HL-60 (cell line): ENCODE measurements at regions not wholly inside any gene's neighbourhood (a gene's known extent, or its start where the extent isn't known, plus 50 kb on each side); places are given as distances from the start of the nearest gene placed in this dataset.

Experiments
- DNase-seq, 2 experiments: peaks; one replicate each; pipeline ENCODE4 v3.0.0-alpha.2; 2010 to 2020; ENCODE audit warnings: low read depth in 1 of 2, low spot score in 1 of 2
- H3K27ac ChIP-seq: fragments of 250-450 bp; sonication (Bioruptor Pico); replicated peaks from 2 replicates; pipeline ENCODE4 v1.5.1; 2020; ENCODE audit warnings: mild to moderate bottlenecking, moderate library complexity
- H3K27me3 ChIP-seq: fragments of 250-450 bp; sonication (Bioruptor Pico); 2 replicates; pipeline ENCODE4 v1.5.1; 2021; ENCODE audit warnings: mild to moderate bottlenecking, moderate library complexity; ENCODE audit not compliant: insufficient read depth, poor library complexity, severe bottlenecking
- H3K4me3 ChIP-seq: replicated peaks from 2 replicates; pipeline ENCODE4 v1.5.1; 2011; ENCODE audit warnings: mild to moderate bottlenecking, control low read depth, low read length; ENCODE audit not compliant: insufficient read depth
- CTCF ChIP-seq: IDR thresholded peaks from one replicate; pipeline ENCODE4 v1.5.1; 2011; ENCODE audit warnings: low read length, control low read depth, inconsistent platforms; ENCODE audit not compliant: insufficient read depth
- GABPA ChIP-seq: IDR thresholded peaks from 2 replicates; pipeline ENCODE4 v1.6.1; 2012; ENCODE audit warnings: low read depth
- POLR2AphosphoS5 ChIP-seq: IDR thresholded peaks from 2 replicates; pipeline ENCODE4 v1.6.1; 2012; ENCODE audit warnings: low read depth
- REST ChIP-seq: IDR thresholded peaks from 2 replicates; pipeline ENCODE4 v1.6.1; 2012; ENCODE audit warnings: low read depth; ENCODE audit not compliant: insufficient replicate concordance
- SPI1 ChIP-seq: IDR thresholded peaks from 2 replicates; pipeline ENCODE4 v1.6.1; 2012; ENCODE audit warnings: low read depth, mild to moderate bottlenecking, borderline replicate concordance

- no peak for DNase-seq
Observed at GRCh38 chr11:92865352-92865751, 104.1 kb upstream of the MTNR1B start.

GRCh38 chr11:92866679-92867282 lies 102.7 kb upstream of the MTNR1B start:
- no peak for DNase-seq
- peaks cover 5% of the 10 kb centered on the region for H3K27me3 ChIP-seq
- H3K27ac ChIP-seq, result no peak overlapping the region
- H3K4me3 ChIP-seq, result no peak overlapping the region
- TF ChIP-seq GABPA (no peak), CTCF (no peak), REST (no peak), POLR2AphosphoS5 (no peak), SPI1 (no peak)

More at GRCh38 chr11:92865352-92865751, 104.1 kb upstream of the MTNR1B start:
- TF ChIP-seq GABPA, result no peak
- no peak for TF ChIP-seq SPI1
- TF ChIP-seq CTCF, result no peak
- TF ChIP-seq REST, result no peak
- no peak for TF ChIP-seq POLR2AphosphoS5
- no peak overlapping the region for H3K27ac ChIP-seq
- no peak overlapping the region for H3K4me3 ChIP-seq
- H3K27me3 ChIP-seq, result peaks cover 5% of the 10 kb centered on the region

GRCh38 chr11:92867913-92868619 lies 101.4 kb upstream of the MTNR1B start:
- DNase-seq, result no peak
- TF ChIP-seq CTCF (no peak), GABPA (no peak), POLR2AphosphoS5 (no peak), SPI1 (no peak), REST (no peak)
- Histone ChIP-seq H3K27ac (no peak overlapping the region), H3K4me3 (no peak overlapping the region), H3K27me3 (no peaks in the 10 kb centered on the region)
